HepG2 (cell line): ENCODE measurements at regions not wholly inside any gene's neighbourhood (a gene's known extent, or its start where the extent isn't known, plus 50 kb on each side); places are given as distances from the start of the nearest gene placed in this dataset.

Experiments
- DPF2 ChIP-seq: sonication (generic); formaldehyde crosslinking; IDR thresholded peaks from 2 replicates; pipeline ENCODE4 v1.4.0; 2020; ENCODE audit warnings: mild to moderate bottlenecking, low read depth, missing genetic modification reagents, borderline replicate concordance
- JUND ChIP-seq: sonication (generic); formaldehyde crosslinking; IDR thresholded peaks from 2 replicates; pipeline ENCODE4 v1.8.0; 2022; ENCODE audit warnings: mild to moderate bottlenecking, missing genetic modification reagents
- MXI1 ChIP-seq: IDR thresholded peaks from 3 replicates; pipeline ENCODE4 v1.6.1; 2012; ENCODE audit warnings: low read depth, low read length, inconsistent platforms, borderline replicate concordance
- POLR2AphosphoS2 ChIP-seq: IDR thresholded peaks from 2 replicates; pipeline ENCODE4 v1.6.1; 2011; ENCODE audit warnings: low read depth, low read length, improper control_type of control experiment
- SIN3A ChIP-seq: IDR thresholded peaks from 2 replicates; pipeline ENCODE4 v1.6.1; 2011; ENCODE audit warnings: low read depth, mild to moderate bottlenecking, control low read depth, low read length, borderline replicate concordance
- SNAI1 ChIP-seq: sonication (generic); formaldehyde crosslinking; IDR thresholded peaks from 2 replicates; pipeline ENCODE4 v1.5.0; 2020; ENCODE audit warnings: mild to moderate bottlenecking, missing genetic modification reagents, borderline replicate concordance
- TF ChIP-seq, protein P1 (sequence below): sonication (generic); IDR thresholded peaks from 2 replicates; pipeline ENCODE4 v1.6.1; 2016; ENCODE audit warnings: low read depth, borderline replicate concordance
- TF ChIP-seq, protein P2 (sequence below): sonication (generic); formaldehyde crosslinking; IDR thresholded peaks from 2 replicates; pipeline ENCODE4 v1.8.0; 2022; ENCODE audit warnings: missing genetic modification reagents, mild to moderate bottlenecking, inconsistent platforms, borderline replicate concordance

DNA sequence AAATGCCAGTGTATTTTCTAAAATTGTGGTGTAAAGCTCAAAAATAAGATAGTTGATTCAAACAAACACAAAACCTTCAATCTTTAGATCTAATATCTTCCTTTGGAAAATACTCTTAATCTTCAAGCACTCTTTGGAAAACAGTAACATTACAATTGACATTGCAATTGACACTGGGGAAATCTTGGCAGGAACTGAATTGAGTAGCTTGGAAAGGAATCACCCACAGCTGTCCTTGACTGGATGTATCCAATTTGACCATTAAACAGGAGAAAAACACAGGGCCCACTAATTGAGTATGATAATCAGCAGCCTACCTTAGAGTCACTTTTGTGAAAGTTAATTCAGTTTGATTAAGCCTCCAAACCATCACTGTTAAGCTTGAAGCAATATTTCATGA, 776.7 kb downstream of the DTWD2 start:
- no peak for TF ChIP-seq SNAI1 (CRISPR knock-in tag)
- TF ChIP-seq, protein P1, sequence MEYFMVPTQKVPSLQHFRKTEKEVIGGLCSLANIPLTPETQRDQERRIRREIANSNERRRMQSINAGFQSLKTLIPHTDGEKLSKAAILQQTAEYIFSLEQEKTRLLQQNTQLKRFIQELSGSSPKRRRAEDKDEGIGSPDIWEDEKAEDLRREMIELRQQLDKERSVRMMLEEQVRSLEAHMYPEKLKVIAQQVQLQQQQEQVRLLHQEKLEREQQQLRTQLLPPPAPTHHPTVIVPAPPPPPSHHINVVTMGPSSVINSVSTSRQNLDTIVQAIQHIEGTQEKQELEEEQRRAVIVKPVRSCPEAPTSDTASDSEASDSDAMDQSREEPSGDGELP = no peak
- TF ChIP-seq, protein P2, sequence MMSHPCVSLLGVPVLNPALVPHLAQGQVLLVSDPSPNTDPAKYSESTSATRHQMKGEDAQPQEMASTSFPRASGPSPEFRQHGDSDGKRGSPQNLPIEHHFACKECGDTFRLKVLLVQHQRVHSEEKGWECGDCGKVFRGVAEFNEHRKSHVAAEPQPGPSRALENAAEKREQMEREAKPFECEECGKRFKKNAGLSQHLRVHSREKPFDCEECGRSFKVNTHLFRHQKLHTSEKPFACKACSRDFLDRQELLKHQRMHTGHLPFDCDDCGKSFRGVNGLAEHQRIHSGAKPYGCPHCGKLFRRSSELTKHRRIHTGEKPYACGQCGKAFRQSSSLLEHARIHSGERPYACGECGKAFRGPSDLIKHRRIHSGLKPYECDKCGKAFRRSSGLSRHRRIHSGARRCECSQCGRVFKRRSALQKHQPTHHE (CRISPR knock-in tag) = no peak
- no peak for TF ChIP-seq POLR2AphosphoS2
- TF ChIP-seq JUND (CRISPR knock-in tag) = no peak
- no peak for TF ChIP-seq SIN3A
- TF ChIP-seq DPF2 (CRISPR knock-in tag) = no peak
- TF ChIP-seq MXI1 = no peak
